ENCODE measurements at regions not wholly inside any gene's neighbourhood (a gene's known extent, or its start where the extent isn't known, plus 50 kb on each side); places are given as distances from the start of the nearest gene placed in this dataset.
"Not testable (repeated sequence)": the region's sequence is repeated elsewhere in the genome, so short reads cannot be mapped to it uniquely, and the experiment has no call there.

DNA sequence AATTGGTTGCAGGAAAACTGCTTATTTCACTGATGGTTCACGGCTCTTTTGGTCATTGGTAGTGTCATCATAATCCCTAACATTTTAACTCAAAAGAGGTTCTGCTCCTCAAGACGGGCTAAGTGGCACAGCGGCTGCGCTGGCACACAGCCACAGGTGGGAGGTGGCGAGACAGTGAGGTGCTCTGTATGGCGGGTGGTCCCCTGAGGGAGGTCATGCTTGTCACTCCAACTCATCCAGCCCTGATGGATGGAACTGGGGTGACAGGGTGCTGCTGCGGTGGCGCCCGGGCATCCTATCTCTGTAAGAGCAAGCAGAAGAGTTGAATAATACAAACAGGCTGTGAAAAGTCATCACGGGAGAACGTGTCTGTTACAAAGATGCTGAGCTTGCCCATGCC lies 370.2 kb downstream of the SFMBT2 start:
- Histone ChIP-seq H3K9me3 (no peaks in the 10 kb centered on the region), H3K36me3 (no peaks in the 10 kb centered on the region), H3K27ac (no peak overlapping the region), H3K4me3 (no peak overlapping the region), H3K4me1 (ENCODE audit: insufficient read depth) (no peaks in the 10 kb centered on the region), H3K27me3 (no peaks in the 10 kb centered on the region)
- intact Hi-C loops (cut with DNase I): no loop called here
- TF ChIP-seq POLR2A (IDR thresholded peaks at IDR 0.05): no peak
- TF ChIP-seq, protein P1, sequence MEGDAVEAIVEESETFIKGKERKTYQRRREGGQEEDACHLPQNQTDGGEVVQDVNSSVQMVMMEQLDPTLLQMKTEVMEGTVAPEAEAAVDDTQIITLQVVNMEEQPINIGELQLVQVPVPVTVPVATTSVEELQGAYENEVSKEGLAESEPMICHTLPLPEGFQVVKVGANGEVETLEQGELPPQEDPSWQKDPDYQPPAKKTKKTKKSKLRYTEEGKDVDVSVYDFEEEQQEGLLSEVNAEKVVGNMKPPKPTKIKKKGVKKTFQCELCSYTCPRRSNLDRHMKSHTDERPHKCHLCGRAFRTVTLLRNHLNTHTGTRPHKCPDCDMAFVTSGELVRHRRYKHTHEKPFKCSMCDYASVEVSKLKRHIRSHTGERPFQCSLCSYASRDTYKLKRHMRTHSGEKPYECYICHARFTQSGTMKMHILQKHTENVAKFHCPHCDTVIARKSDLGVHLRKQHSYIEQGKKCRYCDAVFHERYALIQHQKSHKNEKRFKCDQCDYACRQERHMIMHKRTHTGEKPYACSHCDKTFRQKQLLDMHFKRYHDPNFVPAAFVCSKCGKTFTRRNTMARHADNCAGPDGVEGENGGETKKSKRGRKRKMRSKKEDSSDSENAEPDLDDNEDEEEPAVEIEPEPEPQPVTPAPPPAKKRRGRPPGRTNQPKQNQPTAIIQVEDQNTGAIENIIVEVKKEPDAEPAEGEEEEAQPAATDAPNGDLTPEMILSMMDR (IDR thresholded peaks at IDR 0.05): no peak
- TF ChIP-seq EP300 (IDR thresholded peaks at IDR 0.05): no peak
- 82 to 85% (median 84%) methylated on average over 11 of the region's 11 CpGs for WGBS, 3 donors
- DNase-seq: no peak

DNA sequence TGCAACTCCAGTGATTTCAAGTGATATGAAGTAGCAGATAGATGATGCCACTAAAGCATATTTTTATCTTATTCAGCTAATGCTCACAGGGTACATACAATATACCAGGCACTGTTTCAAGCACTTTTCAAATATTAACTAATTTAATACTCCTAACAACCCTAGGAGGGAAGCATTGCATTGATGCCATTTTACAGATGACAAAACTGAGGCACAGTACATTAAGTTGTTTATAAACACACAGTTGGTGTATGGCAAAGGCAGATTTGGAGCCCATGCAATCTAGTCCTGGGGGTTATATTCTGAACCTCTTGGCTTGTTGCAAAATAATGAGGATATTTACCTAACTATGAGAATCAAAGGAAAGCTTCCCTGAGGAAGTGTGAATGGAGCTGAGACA lies 371.0 kb downstream of the SFMBT2 start:
- no peak for DNase-seq
- no peaks in the 10 kb centered on the region for H3K27me3 ChIP-seq
- no peak for TF ChIP-seq EP300 (IDR thresholded peaks at IDR 0.05)
- TF ChIP-seq POLR2A (IDR thresholded peaks at IDR 0.05): no peak
- TF ChIP-seq, protein P1 (IDR thresholded peaks at IDR 0.05): no peak
- H3K4me1 ChIP-seq (ENCODE audit: insufficient read depth): no peaks in the 10 kb centered on the region
- no peak overlapping the region for H3K4me3 ChIP-seq
- H3K36me3 ChIP-seq: no peaks in the 10 kb centered on the region
- intact Hi-C loops (cut with DNase I): no loop called here
- no peak overlapping the region for H3K27ac ChIP-seq
- H3K9me3 ChIP-seq: no peaks in the 10 kb centered on the region

DNA sequence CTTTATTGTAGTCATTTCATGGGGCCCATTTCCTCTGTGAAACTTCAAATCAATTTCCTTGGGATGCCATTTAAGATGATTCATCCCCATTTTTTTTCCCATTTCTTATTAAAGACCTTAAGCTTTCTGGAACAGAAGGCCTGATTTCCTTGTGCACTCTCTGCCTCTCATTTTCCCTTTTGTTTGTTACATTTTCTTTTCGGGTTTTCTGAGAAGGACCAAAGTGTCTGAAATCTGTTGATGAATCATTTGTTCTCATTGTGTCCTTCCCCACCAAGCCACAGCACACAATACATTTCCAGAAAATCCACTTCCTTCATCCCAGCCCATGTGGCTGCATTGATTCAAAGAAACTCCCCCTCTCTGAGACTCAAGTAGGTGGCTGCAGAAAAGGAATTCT lies 372.4 kb downstream of the SFMBT2 start:
- WGBS, 3 donors: 74 to 87% (median 80%) methylated on average over 1 of the region's 1 CpG
- no peaks in the 10 kb centered on the region for H3K27me3 ChIP-seq
- no peak for DNase-seq
- H3K27ac ChIP-seq: no peak overlapping the region
- H3K4me3 ChIP-seq: no peak overlapping the region
- H3K9me3 ChIP-seq: no peaks in the 10 kb centered on the region
- H3K36me3 ChIP-seq: no peaks in the 10 kb centered on the region
- TF ChIP-seq POLR2A (IDR thresholded peaks at IDR 0.05) (no peak), EP300 (IDR thresholded peaks at IDR 0.05) (no peak)
- TF ChIP-seq, protein P1 (IDR thresholded peaks at IDR 0.05): no peak
- no peaks in the 10 kb centered on the region for H3K4me1 ChIP-seq (ENCODE audit: insufficient read depth)
- intact Hi-C loops (cut with DNase I): no loop called here

DNA sequence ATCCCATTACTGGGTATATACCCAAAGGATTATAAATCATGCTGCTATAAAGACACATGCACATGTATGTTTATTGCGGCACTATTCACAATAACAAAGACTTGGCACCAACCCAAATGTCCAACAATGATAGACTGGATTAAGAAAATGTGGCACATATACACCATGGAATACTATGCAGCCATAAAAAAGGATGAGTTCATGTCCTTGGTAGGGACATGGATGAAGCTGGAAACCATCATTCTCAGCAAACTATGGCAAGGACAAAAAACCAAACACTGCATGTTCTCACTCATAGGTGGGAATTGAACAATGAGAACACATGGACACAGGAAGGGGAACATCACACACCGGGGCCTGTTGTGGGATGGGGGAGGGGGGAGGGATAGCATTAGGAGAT lies 373.4 kb downstream of the SFMBT2 start:
- H3K9me3 ChIP-seq; H3K4me1 ChIP-seq (ENCODE audit: insufficient read depth); DNase-seq; H3K36me3 ChIP-seq; H3K27me3 ChIP-seq; H3K27ac ChIP-seq; H3K4me3 ChIP-seq; intact Hi-C loops (cut with DNase I): not testable (repeated sequence)
- WGBS, 3 donors: 42 to 88% (median 69%) methylated on average over 2 of the region's 2 CpGs

DNA sequence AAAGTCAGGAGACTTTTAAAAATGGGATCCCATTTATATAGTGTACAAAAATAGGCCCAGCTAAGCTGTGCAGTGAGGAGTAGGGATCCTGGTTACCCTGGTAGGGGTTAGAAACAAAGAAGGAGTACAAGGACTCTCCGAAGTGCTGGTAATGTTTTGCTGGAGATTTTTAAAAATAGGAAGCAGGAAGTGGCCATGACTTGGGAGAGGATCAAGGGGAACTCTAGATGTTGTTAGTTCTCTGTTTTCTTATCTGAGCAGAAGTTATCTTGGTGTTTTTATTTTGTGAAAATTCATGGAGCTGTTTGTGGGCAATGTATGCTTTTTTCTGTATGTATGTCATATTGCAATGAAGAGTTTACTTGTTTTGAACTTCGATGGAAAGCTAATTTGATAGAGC lies 373.9 kb downstream of the SFMBT2 start:
- H3K27me3 ChIP-seq: no peaks in the 10 kb centered on the region
- DNase-seq: no peak
- TF ChIP-seq, protein P1 (IDR thresholded peaks at IDR 0.05): no peak
- TF ChIP-seq POLR2A (IDR thresholded peaks at IDR 0.05) (no peak), EP300 (IDR thresholded peaks at IDR 0.05) (no peak)
- H3K36me3 ChIP-seq: no peaks in the 10 kb centered on the region
- no peak overlapping the region for H3K4me3 ChIP-seq
- WGBS, 3 donors: 36 to 56% (median 37%) methylated on average over 2 of the region's 2 CpGs
- no peaks in the 10 kb centered on the region for H3K9me3 ChIP-seq
- no peak overlapping the region for H3K27ac ChIP-seq
- intact Hi-C loops (cut with DNase I): no loop called here
- H3K4me1 ChIP-seq (ENCODE audit: insufficient read depth): no peaks in the 10 kb centered on the region
